H1 (cell line): ENCODE measurements at regions not wholly inside any gene's neighbourhood (a gene's known extent, or its start where the extent isn't known, plus 50 kb on each side); places are given as distances from the start of the nearest gene placed in this dataset.
A peak's percentile ranks its signal among the peaks of the same experiment; 100 is the strongest.

ENCODE experiments used
- CTCF ChIA-PET: fragments of 300-600 bp; sonication (Branson Sonifier 250); formaldehyde crosslinking; loops from one replicate; lab custom pipeline; 2021; ENCODE audit not compliant: partially characterized antibody; lab: Charles Lee
- POLR2A ChIA-PET: fragments of 300-600 bp; sonication (Branson Sonifier 250); formaldehyde crosslinking; loops from one replicate; lab custom pipeline; 2021; ENCODE audit warnings: inconsistent platforms; ENCODE audit not compliant: partially characterized antibody; lab: Charles Lee
- DNase-seq, 2 experiments: peaks; one replicate each; pipeline versions ENCODE4 v3.0.0 to v3.0.0-alpha.2; 2010 to 2022; ENCODE audit warnings: low spot score in 2 of 2, low read depth in 1 of 2, mixed read lengths in 1 of 2
- FAIRE-seq: peaks from 2 replicates; lab custom pipeline; 2011; peaks lifted over from hg19 to GRCh38; lab: Jason Lieb, UNC
- H2AFZ ChIP-seq: 2 replicates; pipeline ENCODE4 v1.8.1; 2012; ENCODE audit warnings: low read length, inconsistent platforms
- H2AK5ac ChIP-seq: 2 replicates; pipeline ENCODE4 v1.6.1; 2013; ENCODE audit warnings: low read depth, low read length
- H2BK120ac ChIP-seq: replicated peaks from 2 replicates; pipeline ENCODE3; 2013; ENCODE audit warnings: low read depth, low read length, inconsistent platforms
- H2BK12ac ChIP-seq: 2 replicates; pipeline ENCODE4 v1.6.1; 2013; ENCODE audit warnings: low read depth, low read length
- H2BK15ac ChIP-seq: 2 replicates; pipeline ENCODE4 v1.6.1; 2013; ENCODE audit warnings: low read length
- H2BK20ac ChIP-seq: 2 replicates; pipeline ENCODE4 v1.6.1; 2013; ENCODE audit warnings: low read length
- H2BK5ac ChIP-seq: 2 replicates; pipeline ENCODE4 v1.6.1; 2013; ENCODE audit warnings: low read depth, low read length
- H3K14ac ChIP-seq: 2 replicates; pipeline ENCODE4 v1.6.1; 2013; ENCODE audit warnings: inconsistent platforms; ENCODE audit not compliant: insufficient read length
- H3K18ac ChIP-seq: 2 replicates; pipeline ENCODE4 v1.6.1; 2013; ENCODE audit warnings: low read length; ENCODE audit errors: extremely low read depth
- H3K23ac ChIP-seq: 2 replicates; pipeline ENCODE4 v1.6.1; 2013; ENCODE audit warnings: inconsistent platforms; ENCODE audit not compliant: insufficient read length
- H3K23me2 ChIP-seq: 2 replicates; pipeline ENCODE4 v1.6.1; 2013; ENCODE audit warnings: low read depth, low read length
- H3K27ac ChIP-seq: 2 replicates; pipeline ENCODE4 v1.6.1; 2011; ENCODE audit warnings: low read depth, low read length, inconsistent platforms
- H3K27me3 ChIP-seq, 4 experiments: replicated peaks in 1 of 4; 1 replicate in 1 of 4; 2 replicates in 3 of 4; pipeline versions ENCODE4 v1.6.1 to v1.8.1; 2011 to 2013; ENCODE audit warnings: low read length in 3 of 4, mild to moderate bottlenecking in 3 of 4, inconsistent platforms in 2 of 4, mixed read lengths in 2 of 4, moderate library complexity in 1 of 4; ENCODE audit not compliant: control insufficient read depth in 3 of 4, insufficient read depth in 3 of 4; ENCODE audit errors: extremely low read depth in 1 of 4
- H3K36me3 ChIP-seq, 4 experiments: 2 replicates each; pipeline versions ENCODE4 v1.6.1 to v1.8.1; 2011 to 2013; ENCODE audit warnings: mild to moderate bottlenecking in 4 of 4, low read length in 3 of 4, moderate library complexity in 2 of 4, control low read depth in 1 of 4, inconsistent platforms in 1 of 4; ENCODE audit not compliant: insufficient read depth in 4 of 4, control insufficient read depth in 2 of 4
- H3K4ac ChIP-seq: replicated peaks from 2 replicates; pipeline ENCODE3; 2013; ENCODE audit warnings: low read length, low read depth, mixed read lengths, inconsistent platforms; ENCODE audit not compliant: insufficient read length
- H3K4me1 ChIP-seq, 4 experiments: replicated peaks in 1 of 4; 1 replicate in 1 of 4; 2 replicates in 3 of 4; pipeline versions ENCODE4 v1.6.1 to v1.8.1; 2011 to 2013; ENCODE audit warnings: low read length in 3 of 4, inconsistent platforms in 2 of 4, mixed read lengths in 1 of 4; ENCODE audit not compliant: insufficient read depth in 4 of 4, control insufficient read depth in 3 of 4
- H3K4me2 ChIP-seq, 2 experiments: 2 replicates each; pipeline versions ENCODE4 v1.6.1 to v1.8.1; 2011 to 2013; ENCODE audit warnings: low read depth in 2 of 2, low read length in 2 of 2, control low read depth in 1 of 2, inconsistent platforms in 1 of 2, mild to moderate bottlenecking in 1 of 2; ENCODE audit not compliant: insufficient read depth in 1 of 2
- H3K4me3 ChIP-seq, 4 experiments: fragments of 200-600, 300-600 bp in 1 of 4; sonication (generic), shearing (Covaris generic), sonication (Bioruptor Twin) in 1 of 4; 2 replicates each; pipeline versions ENCODE4 v1.5.1 to v1.8.1; 2011 to 2016; ENCODE audit warnings: low read length in 4 of 4, low read depth in 3 of 4, control low read depth in 2 of 4, inconsistent platforms in 2 of 4, mild to moderate bottlenecking in 2 of 4, mixed read lengths in 1 of 4, moderate library complexity in 1 of 4; ENCODE audit not compliant: insufficient read depth in 2 of 4; ENCODE audit errors: extremely low read depth in 1 of 4
- H3K56ac ChIP-seq: replicated peaks from 2 replicates; pipeline ENCODE3; 2013; ENCODE audit warnings: low read depth, mild to moderate bottlenecking, mixed read lengths, low read length, inconsistent platforms; ENCODE audit not compliant: insufficient read length
- H3K79me1 ChIP-seq: 2 replicates; pipeline ENCODE4 v1.6.1; 2013; ENCODE audit warnings: low read depth, low read length, control low read depth
- H3K79me2 ChIP-seq, 2 experiments: 2 replicates each; pipeline versions ENCODE4 v1.6.1 to v1.8.1; 2012 to 2013; ENCODE audit warnings: low read length in 2 of 2, mild to moderate bottlenecking in 2 of 2, inconsistent platforms in 1 of 2; ENCODE audit not compliant: insufficient read depth in 2 of 2, control insufficient read depth in 1 of 2
- H3K9ac ChIP-seq, 4 experiments: replicated peaks in 1 of 4; 1 replicate in 1 of 4; 2 replicates in 3 of 4; pipeline versions ENCODE4 v1.6.1 to v1.8.1; 2011 to 2013; ENCODE audit warnings: low read depth in 3 of 4, low read length in 3 of 4, control low read depth in 2 of 4, mild to moderate bottlenecking in 2 of 4, moderate library complexity in 2 of 4, inconsistent platforms in 1 of 4; ENCODE audit errors: extremely low read depth in 1 of 4
- H3K9me3 ChIP-seq, 2 experiments: 2 replicates each; pipeline versions ENCODE4 v1.6.1 to v1.8.1; 2012 to 2013; ENCODE audit warnings: mild to moderate bottlenecking in 2 of 2, moderate library complexity in 2 of 2, control low read depth in 1 of 2, inconsistent platforms in 1 of 2, low read depth in 1 of 2, low read length in 1 of 2, mixed read lengths in 1 of 2; ENCODE audit not compliant: insufficient read depth in 2 of 2
- H4K20me1 ChIP-seq, 2 experiments: replicated peaks in 1 of 2; 2 replicates each; pipeline versions ENCODE3 to v1.8.1; 2011 to 2013; ENCODE audit warnings: inconsistent platforms in 2 of 2, low read length in 2 of 2, mild to moderate bottlenecking in 1 of 2; ENCODE audit not compliant: insufficient read depth in 2 of 2, control insufficient read depth in 1 of 2
- H4K5ac ChIP-seq: 2 replicates; pipeline ENCODE4 v1.6.1; 2013; ENCODE audit warnings: low read length, low read depth, mixed read lengths, inconsistent platforms; ENCODE audit not compliant: insufficient read length
- H4K8ac ChIP-seq: 2 replicates; pipeline ENCODE4 v1.8.0; 2013; ENCODE audit warnings: mild to moderate bottlenecking, moderate library complexity, low read length, inconsistent platforms; ENCODE audit not compliant: insufficient read depth; ENCODE audit errors: extremely low read depth
- H4K91ac ChIP-seq: replicated peaks from 2 replicates; pipeline ENCODE3; 2013; ENCODE audit warnings: low read length, mixed read lengths, inconsistent platforms; ENCODE audit not compliant: insufficient read length
- BRCA1 ChIP-seq: IDR thresholded peaks from 2 replicates; pipeline ENCODE4 v1.6.1; 2012; ENCODE audit warnings: low read depth, low read length, improper control_type of control experiment
- JUN ChIP-seq: IDR thresholded peaks from 2 replicates; pipeline ENCODE4 v1.6.1; 2011; ENCODE audit warnings: low read depth, mild to moderate bottlenecking, improper control_type of control experiment, low read length
- JUND ChIP-seq: IDR thresholded peaks from 2 replicates; pipeline ENCODE4 v1.6.1; 2011; ENCODE audit warnings: mild to moderate bottlenecking, improper control_type of control experiment, low read length
- KDM1A ChIP-seq: fragments of 200-600, 300-600 bp; sonication (generic); IDR thresholded peaks from 2 replicates; pipeline ENCODE4 v1.7.1; 2016; ENCODE audit warnings: mild to moderate bottlenecking, low read length, borderline replicate concordance
- PHF8 ChIP-seq: fragments of 200-600 bp; sonication (generic); conservative IDR thresholded peaks from 2 replicates; pipeline ENCODE4 v1.7.1; 2012; ENCODE audit warnings: low read depth, mild to moderate bottlenecking, inconsistent platforms, low read length, moderate library complexity
- POLR2A ChIP-seq, 2 experiments: IDR thresholded peaks; 1 replicate in 1 of 2; 2 replicates in 1 of 2; pipeline ENCODE4 v1.6.1; 2011; ENCODE audit warnings: low read depth in 2 of 2, low read length in 2 of 2, mild to moderate bottlenecking in 2 of 2; ENCODE audit errors: control extremely low read depth in 1 of 2
- RAD21 ChIP-seq, 2 experiments: IDR thresholded peaks in 1 of 2; conservative IDR thresholded peaks in 1 of 2; 2 replicates each; pipeline ENCODE4 v1.6.1; 2011; ENCODE audit warnings: low read depth in 2 of 2, low read length in 2 of 2, improper control_type of control experiment in 1 of 2, inconsistent platforms in 1 of 2, mild to moderate bottlenecking in 1 of 2, moderate library complexity in 1 of 2
- WGBS, 2 experiments: shearing (Covaris generic) in 1 of 2; methylation state at CpG; one replicate each; pipeline versions ENCODE4 v1.1.6 to v1.1.7; 2013 to 2015; ENCODE audit warnings: low lambda C conversion rate in 2 of 2, mixed read lengths in 2 of 2, inconsistent platforms in 1 of 2, low coverage in 1 of 2, missing lambda C conversion rate in 1 of 2; ENCODE audit not compliant: insufficient replicate concordance in 2 of 2, insufficient coverage in 1 of 2, insufficient read length in 1 of 2; ENCODE audit errors: extremely low coverage in 1 of 2, missing lambda C conversion rate in 1 of 2; 5-methylcytosine and 5-hydroxymethylcytosine counted together

- FAIRE-seq, result no peak
- Histone ChIP-seq H3K23me2 (peaks cover 2% of the 10 kb centered on the region; the same call in 1 of the 2 replicates), H3K23ac (no peak overlapping the region), H3K79me2 (no peaks in the 10 kb centered on the region), H3K18ac (no peak overlapping the region), H2BK120ac (peak overlapping the region; percentile 14), H2AK5ac (no peak overlapping the region), H3K27me3 (peaks cover 0 to 1% (median 0%) of the 10 kb centered on the region in 4 experiments; a peak in 1 of 7 replicates), H3K27ac (no peak overlapping the region), H3K9me3 (no peaks in the 10 kb centered on the region), H3K36me3 (no peaks in the 10 kb centered on the region), H3K4me2 (no peak overlapping the region), H2BK15ac (no peak overlapping the region), H2BK20ac (peak overlapping the region; percentile 48; the same call in 1 of the 2 replicates), H2BK12ac (peak overlapping the region; percentile 43; the same call in 1 of the 2 replicates), H4K91ac (peak overlapping the region; percentile 22), H2BK5ac (peak overlapping the region; percentile 28; the same call in 1 of the 2 replicates), H3K56ac (no peak overlapping the region), H4K20me1 (peaks cover 0 to 2% of the 10 kb centered on the region in 2 experiments), H3K4me3 (no peak overlapping the region), H3K14ac (no peak overlapping the region), H2AFZ (no peak overlapping the region), H4K8ac (no peak overlapping the region), H4K5ac (no peak overlapping the region), H3K9ac (no peak overlapping the region; a peak in 2 of 7 replicates), H3K4ac (peak overlapping the region; percentile 63), H3K4me1 (peaks cover 0 to 19% (median 8%) of the 10 kb centered on the region in 4 experiments; a peak in 6 of 7 replicates)
- ChIA-PET POLR2A (interaction anchor here (2.4 to 3.2 kb wide), 2 partner anchors 107 to 108 kb away, joined by 11 to 13 read pairs; partner anchors contain the start of gene ID2), CTCF (interaction anchor here (0.8 to 2.7 kb wide), 5 partner anchors 10 to 119 kb away, joined by 3 to 11 read pairs (median 5); no protein-coding TSS in a partner anchor)
- 91% methylated on average over 9 of the region's 9 CpGs; no CpG with 5 or more reads in 1 of the 2 experiments for WGBS, 2 experiments
- DNase-seq, result no peak
- no peak for TF ChIP-seq POLR2A (IDR thresholded peaks at IDR 0.05; ENCODE audit: control extremely low read depth in 1 of 2, low read depth in 2 of 2, low read length in 2 of 2)
- TF ChIP-seq KDM1A, result no peak
- no peak for TF ChIP-seq BRCA1
- no peak for TF ChIP-seq RAD21 (IDR thresholded peaks at IDR 0.05 in 1 of 2, conservative IDR thresholded peaks at IDR 0.05 in 1 of 2; ENCODE audit: low read depth in 2 of 2, low read length in 2 of 2)
- no peak for TF ChIP-seq JUND
- TF ChIP-seq PHF8, result no peak
- TF ChIP-seq JUN, result no peak
- TF ChIP-seq, all 59 proteins: peak for 0
- no peaks in the 10 kb centered on the region for H3K79me1 ChIP-seq
These were observed 108.0 kb upstream of the ID2 start for GRCh38 chr2:8573942-8574195.
